Kasumi-1 (cell line): ENCODE measurements at regions not wholly inside any gene's neighbourhood (a gene's known extent, or its start where the extent isn't known, plus 50 kb on each side); places are given as distances from the start of the nearest gene placed in this dataset.

Source experiments
- DNase-seq, 2 experiments: peaks; one replicate each; lab custom pipeline; 2025; lab: John Stamatoyannopoulos, UW

- DNase-seq: no peak
These were observed 111.4 kb upstream of the SPRY2 start for GRCh38 chr13:80452279-80452678.

DNA sequence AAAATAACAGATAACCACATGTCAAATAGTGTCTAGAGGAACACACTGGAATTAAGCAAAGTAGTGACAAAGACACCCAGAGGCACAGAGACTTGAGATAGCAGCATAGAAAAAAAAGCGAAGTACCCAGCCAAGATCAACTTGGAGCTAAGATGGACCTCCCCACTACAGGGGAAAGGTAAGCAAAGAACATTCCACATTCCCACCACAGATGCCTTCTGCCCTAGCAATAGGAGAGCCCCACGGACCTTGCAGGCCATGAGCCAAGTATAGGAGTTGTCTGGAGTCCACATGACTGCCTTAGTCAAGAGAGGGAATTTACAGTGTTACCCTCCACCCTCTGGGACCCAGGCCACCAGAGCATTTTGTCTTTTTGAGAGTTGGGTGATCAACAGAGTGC is 110.7 kb upstream of the SPRY2 start:
- no peak for DNase-seq

- no peak for DNase-seq
These were observed 109.5 kb upstream of the SPRY2 start for GRCh38 chr13:80450386-80450785.

GRCh38 chr13:80448725-80449124 is 107.8 kb upstream of the SPRY2 start:
- DNase-seq: no peak

DNA sequence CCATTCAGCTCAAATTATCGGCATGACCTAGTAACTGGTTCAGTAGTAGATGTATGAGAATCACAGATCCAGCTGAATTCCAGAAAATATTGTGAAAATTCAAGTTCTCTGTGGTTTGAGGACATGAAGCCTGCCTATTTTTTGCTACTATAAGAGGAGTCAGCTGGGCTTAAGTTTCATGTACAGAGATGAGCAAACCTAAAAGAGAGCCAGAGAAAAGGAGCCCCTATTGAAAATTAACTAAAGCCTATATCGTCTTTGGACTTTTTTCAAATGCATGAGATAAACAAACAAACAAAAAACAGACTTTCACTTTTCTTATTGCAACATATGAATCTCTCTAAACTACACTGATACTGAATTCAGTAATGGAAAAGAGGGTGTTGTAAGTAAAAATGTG is 106.8 kb upstream of the SPRY2 start:
- no peak for DNase-seq

DNA sequence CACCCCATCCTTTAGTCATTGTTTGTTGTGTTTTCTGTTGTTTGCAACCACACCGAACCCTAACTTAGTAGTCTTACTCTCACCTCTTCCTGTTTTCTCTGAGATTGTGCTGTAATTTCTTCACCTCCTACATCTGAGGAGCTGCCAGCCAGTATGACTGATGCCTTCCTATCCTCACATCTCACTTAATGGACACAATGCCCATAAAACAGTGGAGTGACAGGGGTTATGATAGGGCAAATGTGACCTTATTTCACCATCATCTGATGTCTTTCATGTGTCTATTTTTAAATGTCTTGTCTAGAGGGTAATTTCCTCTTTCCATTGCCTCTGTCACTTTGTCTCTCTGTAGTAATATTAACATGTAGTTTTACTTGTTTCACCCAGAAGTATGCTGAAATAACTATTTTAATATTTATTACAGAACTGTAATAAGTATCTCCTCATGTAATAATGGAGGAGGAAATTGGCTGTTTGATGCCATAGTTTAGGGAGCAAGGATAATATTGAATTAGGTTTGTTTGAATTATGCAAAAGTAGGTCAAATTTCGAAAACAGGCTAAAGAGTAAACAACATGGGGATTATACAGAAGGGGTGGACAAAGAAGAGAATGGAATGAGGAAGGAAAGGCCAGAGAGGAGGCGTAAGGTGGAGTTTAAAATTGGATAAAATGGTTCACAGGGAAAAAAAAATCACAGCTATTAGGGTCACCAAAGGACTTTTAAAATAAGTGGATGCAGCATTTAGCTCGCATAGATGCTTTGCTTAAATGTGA is 103.5 kb upstream of the SPRY2 start:
- DNase-seq: peak; percentile 42 to 50

GRCh38 chr13:80442609-80443008 is 101.7 kb upstream of the SPRY2 start:
- DNase-seq: no peak

GRCh38 chr13:80441968-80442367 is 101.0 kb upstream of the SPRY2 start:
- DNase-seq: peak; percentile 71 to 82

GRCh38 chr13:80438521-80438920 is 97.6 kb upstream of the SPRY2 start:
- DNase-seq: no peak

DNA sequence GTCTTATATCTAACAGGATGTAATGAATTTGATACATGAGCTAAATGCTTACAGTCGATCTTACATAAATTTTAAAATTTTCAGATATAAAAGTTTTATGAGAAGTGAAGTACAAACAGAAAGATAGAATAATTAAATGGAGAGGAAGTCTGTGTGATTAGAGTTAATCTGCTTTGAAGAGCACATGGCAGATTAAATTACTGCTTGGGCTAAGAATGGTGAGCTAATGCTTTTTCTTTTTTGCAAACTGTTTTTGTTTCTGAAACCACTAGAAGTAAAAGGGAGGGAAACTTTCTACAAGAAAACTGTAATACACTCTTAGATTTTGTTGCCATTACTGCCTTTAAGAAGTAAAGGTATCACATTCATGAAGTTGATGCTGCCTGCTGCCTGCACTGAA is 96.3 kb upstream of the SPRY2 start:
- DNase-seq: no peak

DNA sequence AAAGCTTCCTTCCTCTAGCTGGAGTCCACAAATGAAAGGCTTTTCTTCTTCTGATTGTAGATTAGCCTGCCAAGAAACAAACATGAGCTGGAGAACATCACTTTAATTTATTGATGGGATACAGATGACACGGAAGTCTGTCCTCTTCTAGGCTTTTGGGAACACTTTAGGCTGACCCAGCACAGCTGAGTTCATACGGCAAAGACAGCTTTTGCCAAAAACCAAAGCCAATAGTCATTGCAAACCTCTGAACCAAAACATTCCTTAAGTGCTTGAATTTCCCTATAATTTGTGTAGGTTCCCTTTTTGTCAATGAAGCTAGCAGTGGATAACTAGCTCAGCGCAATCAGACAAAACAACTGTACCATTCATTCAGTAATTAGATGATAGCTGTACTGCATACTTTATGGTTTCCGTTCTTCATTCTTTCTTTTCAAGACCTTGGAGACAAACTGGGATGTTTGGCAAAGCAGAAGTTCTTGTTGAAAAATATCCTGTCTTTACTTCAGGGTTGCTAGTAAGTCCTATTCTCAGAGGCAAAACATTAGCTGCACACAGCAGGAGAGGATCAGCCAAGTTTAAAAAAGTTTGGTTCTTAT is 95.7 kb upstream of the SPRY2 start:
- no peak for DNase-seq

DNA sequence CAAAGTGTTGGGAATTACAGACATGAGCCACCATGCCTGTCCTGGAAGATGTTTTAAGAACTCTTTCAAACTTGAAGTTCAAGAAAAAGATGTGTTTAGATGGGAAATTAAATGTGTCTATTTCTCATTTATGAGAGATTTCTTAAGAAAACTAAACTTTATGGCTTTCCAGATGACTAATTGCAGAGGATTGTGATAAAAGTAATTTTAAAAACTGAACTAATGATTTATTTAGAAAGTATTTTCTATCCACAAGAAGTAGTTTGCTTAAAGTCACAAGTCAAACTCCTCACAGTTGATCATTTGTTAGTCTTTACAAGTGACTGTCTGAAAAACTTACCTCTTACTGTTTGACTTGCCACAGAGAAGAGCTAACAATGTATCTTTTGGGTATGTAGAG is 89.6 kb upstream of the SPRY2 start:
- no peak for DNase-seq

GRCh38 chr13:80428349-80429096 is 87.6 kb upstream of the SPRY2 start:
- peak; percentile 36 to 48 for DNase-seq

DNA sequence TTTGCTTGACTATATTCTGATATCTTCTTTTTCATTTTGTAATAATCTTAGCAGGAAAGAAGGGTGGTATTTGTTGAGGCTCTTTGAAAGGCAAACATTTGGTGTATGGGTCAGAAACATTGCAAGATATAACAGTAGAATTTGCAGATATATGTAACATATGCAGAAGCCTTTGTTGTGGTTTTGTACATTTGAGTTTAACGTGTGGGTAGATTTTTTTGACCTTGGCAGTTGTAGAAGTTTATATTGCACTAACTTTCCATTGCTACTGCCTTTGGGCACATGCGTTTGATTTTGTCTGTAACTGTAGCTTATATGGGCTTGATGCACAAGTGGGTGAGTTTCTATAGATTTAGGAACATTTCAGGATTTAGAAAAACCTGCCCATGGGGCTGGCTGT is 78.5 kb upstream of the SPRY2 start:
- no peak for DNase-seq

DNA sequence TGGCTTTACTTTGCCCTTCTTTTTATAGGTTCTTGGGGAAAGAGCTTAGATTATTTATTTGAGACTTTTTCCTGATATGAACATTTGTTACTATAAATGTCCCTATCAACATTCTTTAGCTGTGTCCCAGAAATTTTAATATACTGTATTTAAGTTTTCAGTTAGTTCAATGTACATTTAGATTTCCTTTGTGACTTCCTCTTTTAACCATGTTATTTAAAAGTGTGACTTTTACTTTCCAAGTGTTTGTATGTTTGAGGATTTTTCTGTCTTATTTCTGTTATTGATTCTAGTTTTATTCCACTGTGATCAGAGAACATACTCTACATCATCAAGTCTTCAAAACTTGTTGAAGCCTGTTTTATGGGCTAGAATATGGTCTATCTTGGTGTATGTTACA is 72.7 kb upstream of the SPRY2 start:
- peak; percentile 33 to 55 for DNase-seq

DNA sequence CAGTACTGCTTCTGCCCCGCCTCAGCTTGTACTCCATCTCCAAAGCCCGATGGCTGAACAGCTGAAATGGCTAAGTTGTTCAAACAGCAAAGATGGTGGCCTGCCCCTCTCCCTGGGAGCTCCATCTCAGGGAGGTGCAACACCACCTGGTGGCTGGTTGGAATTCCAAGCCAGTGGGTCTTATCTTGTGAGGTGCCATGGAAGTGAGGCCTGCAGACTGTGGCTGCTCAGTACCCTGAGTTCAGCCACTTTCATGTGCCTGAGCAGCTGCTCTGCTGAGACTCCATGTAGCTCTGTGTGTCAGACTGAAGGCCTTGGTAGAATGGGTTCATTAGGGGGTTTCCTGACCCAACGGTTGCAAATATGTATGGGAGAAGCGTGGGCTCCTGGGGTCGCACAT is 67.3 kb upstream of the SPRY2 start:
- DNase-seq: no peak

GRCh38 chr13:80400865-80401426 is 60.0 kb upstream of the SPRY2 start:
- DNase-seq: no peak

DNA sequence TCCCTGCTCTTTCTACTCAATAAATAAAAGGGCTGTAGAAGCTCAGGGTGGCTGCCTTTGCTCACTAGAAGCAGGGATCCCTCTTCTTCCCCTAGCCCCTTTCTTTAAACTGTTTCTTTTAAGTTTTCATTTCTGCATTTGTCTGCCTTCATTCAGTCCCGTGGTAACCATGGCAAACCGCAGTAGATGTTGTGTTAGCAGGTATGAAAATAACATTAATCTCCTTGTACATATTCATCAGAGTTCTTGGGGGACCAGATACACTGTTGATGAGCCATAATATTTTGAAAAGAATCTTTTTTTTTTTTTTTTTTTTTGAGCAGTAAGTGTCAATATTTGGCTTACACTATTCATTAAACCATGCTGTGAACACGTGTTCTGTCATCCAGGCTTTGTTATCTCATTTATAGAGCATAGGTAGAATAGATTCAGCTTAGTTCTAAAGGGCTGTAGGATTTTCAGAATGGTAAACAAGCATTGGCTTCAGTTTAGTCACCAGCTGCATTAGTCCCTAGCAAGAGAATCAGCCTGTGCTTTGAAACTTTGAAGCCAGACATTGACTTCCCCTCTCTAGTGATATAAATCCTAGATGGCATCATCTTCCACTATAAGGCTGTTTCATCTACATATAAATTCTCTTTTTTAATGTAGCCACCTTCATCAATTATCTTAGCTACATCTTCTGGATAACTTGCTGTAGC is 59.4 kb upstream of the SPRY2 start:
- no peak for DNase-seq

DNA sequence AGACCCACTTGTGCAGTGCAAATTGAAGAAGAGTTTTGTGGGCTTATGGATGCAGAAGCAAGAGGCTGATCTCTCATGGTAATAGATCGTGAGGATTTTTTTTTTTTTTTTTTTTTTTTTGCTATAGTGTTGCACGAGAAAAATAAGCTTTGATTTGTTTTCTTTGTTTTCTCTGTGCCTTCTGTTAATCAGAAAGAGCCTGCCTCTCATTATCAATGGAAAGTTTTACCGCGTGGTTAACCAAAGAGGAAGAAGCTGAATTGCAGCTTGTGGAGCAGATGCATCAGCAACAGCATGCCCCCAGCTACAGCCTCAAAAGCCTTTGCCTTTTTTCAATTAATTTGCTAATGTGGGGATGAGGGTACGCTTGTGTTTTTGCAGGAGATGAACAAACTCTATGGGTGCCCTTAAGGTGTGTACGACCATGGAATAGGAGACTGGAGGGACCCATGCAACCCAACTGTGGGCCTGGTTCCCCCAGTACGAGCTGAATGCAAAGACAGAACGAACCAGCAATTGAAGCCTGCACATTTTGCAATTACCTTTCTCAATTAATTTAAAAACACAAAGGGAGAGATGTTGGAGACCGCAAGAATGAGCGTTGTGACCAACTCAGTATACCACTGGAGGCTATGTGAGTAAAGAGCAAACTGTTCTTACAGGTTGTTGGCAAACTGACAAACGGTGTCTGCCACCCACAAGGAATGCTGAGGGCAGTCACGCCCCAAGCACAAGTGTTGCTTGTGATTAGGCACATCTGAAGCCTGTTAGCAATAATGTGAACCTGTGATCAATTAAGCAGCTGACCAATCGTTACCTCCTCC is 58.6 kb upstream of the SPRY2 start:
- DNase-seq: peak; percentile 45 to 62
